ENCODE measurements at regions not wholly inside any gene's neighbourhood (a gene's known extent, or its start where the extent isn't known, plus 50 kb on each side); places are given as distances from the start of the nearest gene placed in this dataset.

DNA sequence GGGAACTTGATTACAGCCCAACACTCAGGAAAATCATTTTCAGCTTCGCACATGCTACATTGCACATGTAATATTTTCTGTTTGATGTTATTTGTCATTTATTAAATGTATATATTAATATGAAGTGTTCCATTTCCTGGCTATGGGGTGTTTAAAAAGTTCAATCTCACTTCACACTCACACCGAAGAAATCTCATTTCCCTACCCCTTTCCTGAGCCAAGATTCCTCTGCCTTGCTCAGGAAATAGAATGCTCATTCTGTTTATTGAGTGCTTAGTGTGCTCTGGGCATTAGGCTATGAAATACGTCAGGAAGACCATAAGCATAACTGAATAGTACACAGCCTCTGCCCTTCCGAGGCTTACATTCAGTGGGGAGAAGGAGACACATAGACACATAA is 331.9 kb upstream of the TSHZ3 start:
- 26% methylated on average over 4 of the region's 4 CpGs for WGBS (ENCODE audit: low lambda C conversion rate)
- POLR2A ChIA-PET, result no interaction called here
- CTCF ChIA-PET, result interaction anchor here (0.7 to 3.4 kb wide), 3 partner anchors 11 to 543 kb away, joined by 3 to 14 read pairs (median 6); no protein-coding TSS in a partner anchor

DNA sequence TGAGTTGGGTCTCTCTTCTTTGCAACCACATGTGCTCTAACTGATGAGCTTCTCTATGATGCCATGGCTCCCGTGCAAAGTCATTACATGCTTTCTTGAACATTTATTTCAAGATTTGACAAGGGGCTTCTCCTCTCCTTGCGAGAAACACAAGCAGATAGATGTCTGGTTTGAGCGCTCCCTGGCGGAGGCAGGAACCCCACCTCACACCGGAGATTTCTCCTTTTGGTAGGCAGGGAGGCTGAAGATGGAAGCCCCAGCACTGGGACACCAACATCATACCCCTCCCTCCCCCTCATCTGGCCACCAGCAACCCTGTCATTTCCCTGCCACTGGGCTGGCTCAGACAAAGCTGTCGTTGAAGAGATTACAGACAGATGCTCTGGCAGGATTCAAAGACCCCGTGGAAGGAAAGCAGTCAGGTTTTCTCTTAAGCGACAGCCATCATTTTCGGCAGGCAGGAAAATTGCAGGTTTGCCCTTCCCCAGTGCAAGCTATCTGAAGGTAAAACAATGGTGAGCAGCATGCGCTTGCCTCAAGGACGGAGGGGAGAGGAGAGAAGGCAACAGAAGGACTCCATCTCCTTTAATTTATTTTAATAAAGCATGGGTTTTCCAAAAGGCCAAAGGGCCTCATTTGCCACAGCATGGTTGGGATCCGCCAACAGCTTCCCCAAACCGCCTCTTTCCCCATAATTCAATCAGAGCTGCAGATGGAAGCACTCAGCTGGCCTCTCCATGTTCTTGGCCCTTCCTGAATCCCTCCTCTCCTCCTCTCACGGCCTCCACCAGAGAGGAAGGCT is 344.1 kb upstream of the TSHZ3 start:
- DNase-seq, result no peak

More for the DNA sequence above, 331.9 kb upstream of the TSHZ3 start:
- peaks cover 7% of the 10 kb centered on the region; the same call in 1 of the 2 replicates for H3K9me3 ChIP-seq
- H3K9me2 ChIP-seq, result no peaks in the 10 kb centered on the region
- no peak overlapping the region for H2AFZ ChIP-seq (ENCODE audit: low read depth)
- H3F3A ChIP-seq (replicated peaks; ENCODE audit: insufficient read depth), result no peaks in the 10 kb centered on the region
- no peak overlapping the region for H3K4me3 ChIP-seq (ENCODE audit: low read depth in 2 of 2, low read length in 1 of 2)
- no peaks in the 10 kb centered on the region for H3K36me3 ChIP-seq (replicated peaks in 1 of 2; ENCODE audit: control insufficient read depth in 1 of 2, insufficient read depth in 2 of 2, low read length in 1 of 2)
- H3K4me2 ChIP-seq, result no peak overlapping the region
- H3K27me3 ChIP-seq (ENCODE audit: insufficient read depth), result no peaks in the 10 kb centered on the region
- H3K4me1 ChIP-seq (ENCODE audit: control insufficient read depth in 1 of 2, insufficient read depth in 2 of 2, low read depth in 1 of 2, low read length in 1 of 2), result no peaks in the 10 kb centered on the region
- H4K20me1 ChIP-seq (ENCODE audit: insufficient read depth), result no peaks in the 10 kb centered on the region
- H3K27ac ChIP-seq (ENCODE audit: low read depth in 2 of 2, low read length in 1 of 2), result no peak overlapping the region
- no peak overlapping the region for H3K9ac ChIP-seq
- TF ChIP-seq POLR2AphosphoS5 (IDR thresholded peaks at IDR 0.05; ENCODE audit: low read depth, low read length) (no peak), FOXJ3 (CRISPR knock-in tag; IDR thresholded peaks at IDR 0.05) (no peak), MXI1 (IDR thresholded peaks at IDR 0.05; ENCODE audit: low read depth, low read length) (no peak), NRF1 (IDR thresholded peaks at IDR 0.05; ENCODE audit: low read depth, low read length) (no peak), IRF3 (IDR thresholded peaks at IDR 0.05; ENCODE audit: low read depth, low read length) (no peak), FOSL2 (IDR thresholded peaks at IDR 0.05; ENCODE audit: borderline replicate concordance, low read depth) (no peak), TCF12 (IDR thresholded peaks at IDR 0.05) (no peak)
- TF ChIP-seq, protein P1, sequence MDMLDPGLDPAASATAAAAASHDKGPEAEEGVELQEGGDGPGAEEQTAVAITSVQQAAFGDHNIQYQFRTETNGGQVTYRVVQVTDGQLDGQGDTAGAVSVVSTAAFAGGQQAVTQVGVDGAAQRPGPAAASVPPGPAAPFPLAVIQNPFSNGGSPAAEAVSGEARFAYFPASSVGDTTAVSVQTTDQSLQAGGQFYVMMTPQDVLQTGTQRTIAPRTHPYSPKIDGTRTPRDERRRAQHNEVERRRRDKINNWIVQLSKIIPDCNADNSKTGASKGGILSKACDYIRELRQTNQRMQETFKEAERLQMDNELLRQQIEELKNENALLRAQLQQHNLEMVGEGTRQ (IDR thresholded peaks at IDR 0.05; ENCODE audit: borderline replicate concordance, low read depth, low read length), result no peak
- no peaks in the 10 kb centered on the region for H3K79me2 ChIP-seq (ENCODE audit: insufficient read depth)
- DNase-seq, result no peak

More for the DNA sequence above, 344.1 kb upstream of the TSHZ3 start:
- Histone ChIP-seq H3K27ac (ENCODE audit: low read depth in 2 of 2, low read length in 1 of 2) (no peak overlapping the region), H3K4me2 (no peak overlapping the region), H3K9me3 (0 out of 2 replicates have a peak, but pooled peaks cover 2% of the 10 kb centered on the region), H3K9ac (no peak overlapping the region), H4K20me1 (ENCODE audit: insufficient read depth) (no peaks in the 10 kb centered on the region), H3K79me2 (ENCODE audit: insufficient read depth) (no peaks in the 10 kb centered on the region), H3K4me3 (ENCODE audit: low read depth in 2 of 2, low read length in 1 of 2) (no peak overlapping the region), H3K4me1 (ENCODE audit: control insufficient read depth in 1 of 2, insufficient read depth in 2 of 2, low read depth in 1 of 2, low read length in 1 of 2) (no peaks in the 10 kb centered on the region), H2AFZ (ENCODE audit: low read depth) (no peak overlapping the region), H3K27me3 (ENCODE audit: insufficient read depth) (no peaks in the 10 kb centered on the region), H3F3A (replicated peaks; ENCODE audit: insufficient read depth) (no peaks in the 10 kb centered on the region), H3K9me2 (no peaks in the 10 kb centered on the region), H3K36me3 (replicated peaks in 1 of 2; ENCODE audit: control insufficient read depth in 1 of 2, insufficient read depth in 2 of 2, low read length in 1 of 2) (no peaks in the 10 kb centered on the region)
- no peak for TF ChIP-seq JUND (IDR thresholded peaks at IDR 0.05)
- no peak for TF ChIP-seq NFIC (IDR thresholded peaks at IDR 0.05; ENCODE audit: borderline replicate concordance)
- no peak for TF ChIP-seq RCOR1 (IDR thresholded peaks at IDR 0.05; ENCODE audit: low read length)
- no peak for TF ChIP-seq YY1 (IDR thresholded peaks at IDR 0.05; ENCODE audit: low read depth)
- TF ChIP-seq EZH2phosphoT487 (IDR thresholded peaks at IDR 0.05; ENCODE audit: borderline replicate concordance, low read depth), result no peak
- no peak for TF ChIP-seq MAX (IDR thresholded peaks at IDR 0.05; ENCODE audit: low read depth)
- TF ChIP-seq TAF1 (IDR thresholded peaks at IDR 0.05; ENCODE audit: borderline replicate concordance, low read depth, low read length), result no peak
- 28% methylated on average over 12 of the region's 14 CpGs for WGBS (ENCODE audit: low lambda C conversion rate)
- ChIA-PET POLR2A (no interaction called here), CTCF (no interaction called here)

Measured in SK-N-SH (cell line).